ENCODE measurements at regions not wholly inside any gene's neighbourhood (a gene's known extent, or its start where the extent isn't known, plus 50 kb on each side); places are given as distances from the start of the nearest gene placed in this dataset.

- DNase-seq: no peak
These were observed 410.4 kb upstream of the NPVF start for GRCh38 chr7:25638590-25639244.

DNA sequence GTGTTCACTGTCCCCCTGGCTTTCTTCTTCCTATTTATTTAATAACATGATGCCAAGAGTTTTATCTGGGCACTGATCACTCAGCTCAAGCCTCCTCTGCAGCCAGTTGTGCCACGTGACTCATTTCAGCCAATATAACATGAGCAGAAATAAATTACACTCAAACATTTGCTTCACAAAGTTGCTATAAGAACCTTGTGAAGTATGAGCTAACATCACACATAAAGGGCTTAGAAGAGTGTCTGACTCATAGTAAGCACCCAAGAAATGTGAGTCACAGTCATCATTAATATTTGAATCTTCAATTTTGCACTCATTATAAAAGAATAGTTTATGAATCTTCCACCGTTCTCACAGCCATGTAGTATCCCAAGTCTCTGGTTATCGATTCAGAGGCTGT lies 414.6 kb upstream of the NPVF start:
- DNase-seq: no peak

- no peak for DNase-seq
These were observed 415.0 kb upstream of the NPVF start for GRCh38 chr7:25643286-25643685.

- no peak for DNase-seq
These were observed 415.6 kb upstream of the NPVF start for GRCh38 chr7:25643770-25644394.

GRCh38 chr7:25646726-25647413 lies 418.6 kb upstream of the NPVF start:
- DNase-seq: no peak

- no peak for DNase-seq
These were observed 419.6 kb upstream of the NPVF start for GRCh38 chr7:25647872-25648271.

- DNase-seq: no peak
These were observed 424.1 kb upstream of the NPVF start for GRCh38 chr7:25652366-25652765.

DNA sequence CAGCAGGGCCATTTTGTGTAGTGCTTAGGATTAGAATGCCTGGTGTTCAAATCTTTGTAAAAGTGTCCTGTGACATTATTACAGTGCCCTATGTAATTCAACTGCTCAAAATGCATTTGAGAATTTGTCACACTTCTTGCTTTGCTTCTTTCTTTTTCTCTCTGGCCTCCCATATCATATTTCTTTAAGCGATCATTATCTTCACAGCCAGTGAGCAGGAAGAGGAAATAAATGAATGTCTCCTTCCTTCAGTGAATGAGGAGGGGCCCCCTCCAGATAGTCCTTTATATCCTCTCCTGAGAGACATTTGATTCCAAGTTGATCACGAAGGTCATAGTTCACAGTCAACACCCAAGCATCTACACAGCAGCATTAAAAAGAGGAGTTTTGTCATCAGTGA lies 425.1 kb upstream of the NPVF start:
- no peak for DNase-seq

DNA sequence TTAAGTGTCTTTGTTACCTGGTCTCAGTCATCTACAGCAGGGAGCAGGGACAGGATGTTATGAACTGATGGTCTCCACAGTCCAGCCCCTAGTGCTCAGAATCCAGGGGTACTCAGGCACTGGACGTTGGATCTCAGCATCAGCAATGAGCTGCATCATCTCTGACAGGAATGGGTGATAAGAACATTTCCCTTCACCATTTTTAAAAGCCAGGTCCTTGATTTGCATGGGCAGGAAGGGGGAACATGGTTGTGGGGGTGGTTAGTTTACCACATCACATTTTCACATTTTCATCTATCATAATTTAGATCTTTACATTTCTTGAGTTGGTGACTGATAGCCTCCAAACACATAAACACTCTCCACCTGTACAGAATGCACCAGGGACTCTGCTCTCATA lies 427.8 kb upstream of the NPVF start:
- no peak for DNase-seq

- DNase-seq: peak in 1 of 2 experiments; percentile 66
These were observed 428.3 kb upstream of the NPVF start for GRCh38 chr7:25656581-25657026.

- DNase-seq: no peak
These were observed 430.1 kb upstream of the NPVF start for GRCh38 chr7:25658375-25658774.

DNA sequence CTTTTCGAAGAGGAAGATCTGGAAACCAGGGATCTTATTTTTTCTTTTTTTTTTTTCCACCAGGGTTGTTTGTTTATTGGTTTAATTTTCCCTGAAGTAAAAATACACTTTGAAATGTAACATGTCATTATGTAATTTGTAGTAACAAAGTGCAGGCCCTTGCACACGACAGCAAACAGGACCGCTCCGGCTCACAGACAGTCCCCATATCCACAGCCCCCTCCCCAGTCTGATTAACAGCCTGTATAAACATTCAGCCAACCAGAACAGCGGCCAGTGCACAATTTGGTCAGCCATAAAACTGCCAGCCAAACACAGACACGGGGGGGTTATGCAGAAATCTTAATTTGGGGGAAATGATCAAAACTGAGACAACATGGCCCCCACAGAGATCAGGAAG lies 431.6 kb upstream of the NPVF start:
- no peak for DNase-seq

- DNase-seq: peak in 1 of 2 experiments; percentile 31
These were observed 434.8 kb upstream of the NPVF start for GRCh38 chr7:25662841-25663800.

DNA sequence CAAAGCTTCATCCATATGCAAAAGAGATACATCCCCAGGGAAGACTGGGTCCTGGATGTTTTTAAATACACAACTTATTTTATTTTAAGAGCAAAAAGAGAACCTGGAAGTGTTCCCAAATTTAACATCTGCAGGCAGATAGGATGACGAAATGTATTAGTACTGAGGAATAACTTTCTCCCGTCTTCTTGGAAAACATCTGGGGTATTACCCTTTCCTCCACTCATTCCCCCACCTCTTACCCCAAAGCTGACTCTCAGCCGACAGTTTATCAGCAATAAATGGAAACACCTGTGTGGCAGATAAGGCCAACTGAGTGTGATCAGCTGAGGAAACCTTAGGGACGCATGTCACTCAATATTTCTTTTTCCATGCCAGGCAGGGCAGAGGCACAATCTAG lies 435.6 kb upstream of the NPVF start:
- no peak for DNase-seq

- no peak for DNase-seq
These were observed 436.3 kb upstream of the NPVF start for GRCh38 chr7:25664593-25664992.

- peak in 1 of 2 experiments; percentile 63 for DNase-seq
These were observed 437.1 kb upstream of the NPVF start for GRCh38 chr7:25665374-25665773.

DNA sequence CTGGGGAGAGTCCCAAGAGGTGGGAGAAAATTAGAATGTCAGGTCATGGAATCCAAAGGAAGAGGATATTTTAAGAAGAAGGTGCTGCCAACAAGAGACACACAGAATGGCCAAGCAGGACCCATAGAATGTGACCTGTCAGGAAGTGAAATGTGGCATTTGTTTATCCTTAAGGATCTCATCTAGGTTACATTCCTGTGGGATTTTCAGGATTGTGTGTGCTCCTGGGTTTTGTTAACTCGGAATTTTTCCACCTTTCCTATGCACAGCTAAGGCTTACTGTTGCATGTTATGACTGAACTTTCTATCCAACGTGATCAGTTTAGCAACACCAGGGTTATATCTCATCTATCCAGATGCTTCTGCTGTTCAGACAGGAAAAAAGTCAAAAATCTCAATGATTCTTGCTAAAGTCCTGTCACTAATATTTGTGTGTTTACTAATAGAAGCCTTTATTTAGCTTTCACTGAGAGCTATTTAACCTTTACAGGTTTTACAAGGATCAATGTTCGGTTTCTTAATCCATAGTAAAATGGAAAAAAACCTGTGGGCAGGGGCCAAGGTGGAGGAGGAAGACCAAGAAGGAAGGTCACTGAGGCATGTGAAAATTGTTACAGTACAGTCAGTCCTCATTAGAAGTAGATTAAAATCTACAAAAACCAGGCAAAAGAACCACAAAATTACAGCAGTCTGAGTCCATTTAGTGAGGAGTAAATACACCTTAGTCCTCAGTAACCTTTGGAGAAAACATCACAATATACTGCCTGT lies 437.8 kb upstream of the NPVF start:
- DNase-seq: no peak

DNA sequence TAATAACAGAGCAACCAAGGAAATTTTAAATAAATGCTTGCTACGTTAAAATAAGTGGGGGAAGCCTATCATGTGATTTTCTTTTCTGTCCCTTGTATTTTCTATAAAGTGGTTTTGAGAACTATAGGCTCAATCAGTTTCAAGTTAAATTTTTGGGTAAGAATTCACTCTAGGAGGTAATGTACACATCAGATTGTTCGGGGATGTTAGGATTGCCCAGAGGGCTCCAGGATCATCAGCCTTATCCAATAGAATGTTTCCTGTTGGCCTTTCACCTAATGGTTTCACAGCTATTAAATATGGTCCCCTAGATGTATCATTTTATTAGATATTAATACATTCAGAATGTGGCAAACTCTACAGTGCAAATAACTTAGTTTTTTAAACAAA lies 438.4 kb upstream of the NPVF start:
- DNase-seq: no peak

GRCh38 chr7:25669281-25669781 lies 441.0 kb upstream of the NPVF start:
- peak in 1 of 2 experiments; percentile 23 for DNase-seq

DNA sequence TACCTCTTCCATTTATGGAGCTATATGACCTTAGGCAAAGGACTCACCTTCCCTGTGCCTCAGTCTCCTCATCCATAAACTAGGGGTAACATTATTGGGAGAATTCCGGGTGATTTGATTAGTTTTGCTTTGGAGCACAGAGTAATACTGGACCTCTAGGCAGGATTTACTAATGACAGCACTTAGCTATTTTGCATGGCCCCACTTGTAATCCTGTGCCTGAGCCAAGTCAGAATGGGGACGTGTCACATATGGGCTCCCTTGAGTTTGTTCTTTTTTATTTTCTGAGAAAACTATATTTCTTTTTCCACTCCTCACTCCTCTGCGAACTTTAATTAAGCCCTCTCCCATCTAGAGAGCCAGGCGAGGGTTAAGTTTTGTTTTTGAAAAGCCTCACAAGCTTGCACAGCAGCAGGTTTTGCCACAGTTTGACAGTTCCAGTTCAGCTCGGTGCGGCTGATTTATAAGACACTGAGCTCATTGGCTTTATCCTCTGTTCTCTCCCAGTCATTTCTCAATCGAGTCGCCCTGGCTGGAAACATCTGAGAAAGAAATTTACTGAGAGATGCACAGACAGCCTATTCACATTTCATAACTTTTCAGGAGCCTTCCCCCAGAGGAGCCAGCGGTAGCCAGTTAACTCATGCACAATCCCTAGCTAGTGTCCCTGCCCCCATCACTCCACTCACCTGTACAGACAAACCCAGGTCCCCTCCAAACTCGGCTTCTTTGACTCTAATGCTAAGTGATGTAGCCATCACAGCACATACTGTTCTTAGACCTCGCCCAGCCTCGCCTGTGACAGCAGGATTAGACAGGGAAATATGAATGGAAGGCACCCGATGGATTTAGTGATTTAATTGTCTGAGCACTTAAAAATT lies 441.9 kb upstream of the NPVF start:
- DNase-seq: no peak

- DNase-seq: no peak
These were observed 442.8 kb upstream of the NPVF start for GRCh38 chr7:25671111-25671510.
